Effector memory CD8-positive, alpha-beta T cell (primary cell): ENCODE measurements at regions not wholly inside any gene's neighbourhood (a gene's known extent, or its start where the extent isn't known, plus 50 kb on each side); places are given as distances from the start of the nearest gene placed in this dataset.
"Not testable (repeated sequence)": the region's sequence is repeated elsewhere in the genome, so short reads cannot be mapped to it uniquely, and the experiment has no call there.

Experiments used
- ATAC-seq: fragments of 150-1000 bp; cut with Tn5 transposase; replicated peaks from 2 replicates; pipeline ENCODE4 v1.10.0; 2021; ENCODE audit warnings: mild to moderate bottlenecking, moderate library complexity
- DNase-seq, 3 experiments: peaks; one replicate each; pipeline ENCODE4 v3.0.0; 2021
- H3K27ac Mint-ChIP-seq, 2 donors: one replicate each; pipeline ENCODE4 v1.8.0; 2022; ENCODE audit warnings: mild to moderate bottlenecking in 2 of 2, mixed read lengths in 2 of 2, moderate library complexity in 2 of 2
- H3K27me3 Mint-ChIP-seq, 2 donors: one replicate each; pipeline ENCODE4 v1.8.0; 2022; ENCODE audit warnings: mixed read lengths in 2 of 2
- H3K36me3 Mint-ChIP-seq: one replicate; pipeline ENCODE4 v1.8.0; 2022; ENCODE audit warnings: mild to moderate bottlenecking, moderate library complexity, mixed read lengths; ENCODE audit not compliant: insufficient read depth
- H3K4me1 Mint-ChIP-seq, 2 donors: one replicate each; pipeline ENCODE4 v1.8.0; 2022; ENCODE audit warnings: low read depth in 2 of 2, mixed read lengths in 2 of 2
- H3K4me3 Mint-ChIP-seq, 2 donors: one replicate each; pipeline ENCODE4 v1.8.0; 2022; ENCODE audit warnings: mild to moderate bottlenecking in 2 of 2, mixed read lengths in 2 of 2, moderate library complexity in 2 of 2
- H3K9me3 Mint-ChIP-seq, 2 donors: one replicate each; pipeline ENCODE4 v1.8.0; 2022; ENCODE audit warnings: mixed read lengths in 2 of 2

GRCh38 chr9:85858056-85858750 is 82.7 kb upstream of the NAA35 start:
- Mint-ChIP-seq H3K4me1 (no peaks in the 10 kb centered on the region), H3K4me3 (no peak overlapping the region), H3K27ac (peak overlapping the region in 1 of 2 donors; percentile 59), H3K9me3 (no peaks in the 10 kb centered on the region), H3K36me3 (no peaks in the 10 kb centered on the region), H3K27me3 (no peaks in the 10 kb centered on the region)
- ATAC-seq (no peak), DNase-seq (no peak)

GRCh38 chr9:85859765-85860164 is 81.2 kb upstream of the NAA35 start:
- H3K4me3 Mint-ChIP-seq: no peak overlapping the region
- H3K4me1 Mint-ChIP-seq: no peaks in the 10 kb centered on the region
- peaks cover 1 to 6% of the 10 kb centered on the region in 2 donors for H3K9me3 Mint-ChIP-seq
- ATAC-seq: no peak
- peaks cover 5% of the 10 kb centered on the region for H3K36me3 Mint-ChIP-seq
- peak overlapping the region in 1 of 2 donors; percentile 53 for H3K27ac Mint-ChIP-seq
- no peak for DNase-seq
- no peaks in the 10 kb centered on the region for H3K27me3 Mint-ChIP-seq

- DNase-seq, ATAC-seq, H3K4me3 Mint-ChIP-seq, H3K27me3 Mint-ChIP-seq, H3K36me3 Mint-ChIP-seq, H3K4me1 Mint-ChIP-seq, H3K9me3 Mint-ChIP-seq, H3K27ac Mint-ChIP-seq: not testable (repeated sequence)
Measured at GRCh38 chr9:85861882-85862281, 79.1 kb upstream of the NAA35 start.

GRCh38 chr9:85863875-85864274 is 77.1 kb upstream of the NAA35 start:
- ATAC-seq: no peak
- H3K27me3 Mint-ChIP-seq: no peaks in the 10 kb centered on the region
- peaks cover 5% of the 10 kb centered on the region for H3K36me3 Mint-ChIP-seq
- peaks cover 0 to 7% of the 10 kb centered on the region in 2 donors for H3K4me1 Mint-ChIP-seq
- H3K9me3 Mint-ChIP-seq: peaks cover 1 to 9% of the 10 kb centered on the region in 2 donors
- H3K4me3 Mint-ChIP-seq: no peak overlapping the region
- no peak overlapping the region for H3K27ac Mint-ChIP-seq
- DNase-seq: no peak

- H3K9me3 Mint-ChIP-seq: no peaks in the 10 kb centered on the region
- no peaks in the 10 kb centered on the region for H3K27me3 Mint-ChIP-seq
- peak in 1 of 3 experiments; percentile 2 for DNase-seq
- peak overlapping the region in 1 of 2 donors; percentile 16 for H3K27ac Mint-ChIP-seq
- H3K4me1 Mint-ChIP-seq: peaks cover 11 to 33% of the 10 kb centered on the region in 2 donors
- H3K36me3 Mint-ChIP-seq: peaks cover 9% of the 10 kb centered on the region
- H3K4me3 Mint-ChIP-seq: peak overlapping the region in 1 of 2 donors; percentile 9
- peak; percentile 75 for ATAC-seq
Measured at GRCh38 chr9:85871008-85871407, 69.9 kb upstream of the NAA35 start.

GRCh38 chr9:85871683-85872082 is 69.3 kb upstream of the NAA35 start:
- ATAC-seq, H3K9me3 Mint-ChIP-seq, H3K27me3 Mint-ChIP-seq, DNase-seq, H3K36me3 Mint-ChIP-seq: not testable (repeated sequence)
- H3K27ac Mint-ChIP-seq: peak overlapping the region in 1 of 2 donors; percentile 59
- peak overlapping the region in 1 of 2 donors; percentile 32 for H3K4me3 Mint-ChIP-seq
- H3K4me1 Mint-ChIP-seq: peaks cover 11 to 33% of the 10 kb centered on the region in 2 donors

GRCh38 chr9:85872463-85872862 is 68.5 kb upstream of the NAA35 start:
- ATAC-seq: no peak
- DNase-seq: no peak
- Mint-ChIP-seq H3K27ac (no peak overlapping the region), H3K36me3 (peaks cover 9% of the 10 kb centered on the region), H3K4me3 (no peak overlapping the region), H3K4me1 (peaks cover 11 to 33% of the 10 kb centered on the region in 2 donors), H3K27me3 (no peaks in the 10 kb centered on the region), H3K9me3 (no peaks in the 10 kb centered on the region)

- Mint-ChIP-seq H3K27me3 (no peaks in the 10 kb centered on the region), H3K36me3 (peaks cover 4% of the 10 kb centered on the region), H3K27ac (no peak overlapping the region), H3K4me1 (peaks cover 2 to 5% of the 10 kb centered on the region in 2 donors), H3K9me3 (no peaks in the 10 kb centered on the region), H3K4me3 (no peak overlapping the region)
- DNase-seq (no peak), ATAC-seq (no peak)
Measured at GRCh38 chr9:85876628-85877027, 64.3 kb upstream of the NAA35 start.

GRCh38 chr9:85878872-85879597 is 61.9 kb upstream of the NAA35 start:
- not testable (repeated sequence) for H3K36me3 Mint-ChIP-seq, H3K9me3 Mint-ChIP-seq, DNase-seq, H3K4me1 Mint-ChIP-seq, H3K27me3 Mint-ChIP-seq, H3K4me3 Mint-ChIP-seq, ATAC-seq, H3K27ac Mint-ChIP-seq

- not testable (repeated sequence) for H3K4me1 Mint-ChIP-seq, H3K27me3 Mint-ChIP-seq, DNase-seq, H3K9me3 Mint-ChIP-seq, H3K27ac Mint-ChIP-seq, ATAC-seq, H3K36me3 Mint-ChIP-seq, H3K4me3 Mint-ChIP-seq
Measured at GRCh38 chr9:85880507-85880906, 60.4 kb upstream of the NAA35 start.

GRCh38 chr9:85884256-85884655 is 56.7 kb upstream of the NAA35 start:
- Mint-ChIP-seq H3K9me3 (no peaks in the 10 kb centered on the region), H3K4me1 (no peaks in the 10 kb centered on the region), H3K27me3 (no peaks in the 10 kb centered on the region), H3K4me3 (no peak overlapping the region), H3K27ac (no peak overlapping the region), H3K36me3 (no peaks in the 10 kb centered on the region)
- DNase-seq: no peak
- ATAC-seq: no peak

GRCh38 chr9:85890962-85891361 is 50.0 kb upstream of the NAA35 start:
- Mint-ChIP-seq H3K27ac (no peak overlapping the region), H3K9me3 (peaks cover 0 to 2% of the 10 kb centered on the region in 2 donors), H3K27me3 (peaks cover 0 to 4% of the 10 kb centered on the region in 2 donors), H3K36me3 (no peaks in the 10 kb centered on the region), H3K4me1 (no peaks in the 10 kb centered on the region), H3K4me3 (no peak overlapping the region)
- no peak for ATAC-seq
- no peak for DNase-seq
